ENCODE measurements at regions not wholly inside any gene's neighbourhood (a gene's known extent, or its start where the extent isn't known, plus 50 kb on each side); places are given as distances from the start of the nearest gene placed in this dataset.

DNA sequence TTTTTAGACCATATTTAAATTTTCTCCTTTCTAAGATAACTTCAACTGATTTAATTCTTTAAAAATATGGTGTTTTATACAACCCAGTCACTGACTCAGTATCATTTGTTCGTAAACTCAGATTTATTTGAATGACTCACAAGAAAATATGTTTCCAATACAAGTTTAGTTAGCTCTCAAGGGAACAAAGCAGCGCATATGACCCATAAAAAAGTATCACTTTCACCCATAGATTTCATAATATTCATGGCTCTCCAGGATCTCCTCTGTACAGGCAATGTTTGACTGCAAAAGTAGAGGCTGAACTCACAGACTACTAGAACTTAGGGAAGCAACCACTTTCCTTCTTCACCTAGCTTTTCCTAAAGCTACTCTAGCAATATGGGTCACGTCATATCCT is 405.6 kb upstream of the PCDH9 start:
- DNase-seq: peak; percentile 12

DNA sequence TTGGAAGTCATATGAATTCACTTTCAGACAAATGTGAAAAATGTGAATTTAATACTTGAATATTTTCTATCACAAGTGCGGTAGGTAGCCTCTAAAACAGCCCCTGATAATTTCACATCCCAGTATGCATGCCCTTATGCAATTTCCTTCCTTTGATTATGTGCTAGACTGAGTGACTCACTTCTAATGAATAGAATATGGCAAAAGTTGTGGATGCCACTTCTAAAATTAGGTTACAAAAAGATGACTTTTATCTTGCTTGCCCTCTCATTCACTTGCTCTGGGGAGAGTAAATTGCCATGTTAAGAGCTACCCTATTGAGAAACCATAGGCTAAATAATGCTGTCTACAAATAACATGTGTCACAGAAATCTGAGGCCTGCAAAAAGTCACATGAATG is 402.5 kb upstream of the PCDH9 start:
- DNase-seq: peak; percentile 14

DNA sequence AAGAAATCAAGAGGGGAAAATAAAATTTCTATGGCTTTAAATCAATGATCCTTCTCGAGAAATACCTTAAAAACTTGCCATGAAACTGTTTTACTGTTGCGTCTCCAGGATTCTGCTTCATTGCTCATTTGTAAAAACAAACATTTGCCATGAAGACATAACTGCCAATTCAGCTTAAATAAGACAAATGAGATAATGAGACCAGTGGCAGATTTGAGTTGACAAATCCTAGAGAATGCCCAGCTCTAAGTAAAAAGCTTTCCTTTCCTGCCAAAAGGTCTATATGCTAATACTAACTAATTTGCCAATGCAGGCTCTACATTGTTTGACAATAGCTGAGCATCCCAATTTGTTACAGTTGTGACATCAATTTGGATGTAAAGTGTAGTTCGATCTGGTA is 400.5 kb upstream of the PCDH9 start:
- no peak for DNase-seq

DNA sequence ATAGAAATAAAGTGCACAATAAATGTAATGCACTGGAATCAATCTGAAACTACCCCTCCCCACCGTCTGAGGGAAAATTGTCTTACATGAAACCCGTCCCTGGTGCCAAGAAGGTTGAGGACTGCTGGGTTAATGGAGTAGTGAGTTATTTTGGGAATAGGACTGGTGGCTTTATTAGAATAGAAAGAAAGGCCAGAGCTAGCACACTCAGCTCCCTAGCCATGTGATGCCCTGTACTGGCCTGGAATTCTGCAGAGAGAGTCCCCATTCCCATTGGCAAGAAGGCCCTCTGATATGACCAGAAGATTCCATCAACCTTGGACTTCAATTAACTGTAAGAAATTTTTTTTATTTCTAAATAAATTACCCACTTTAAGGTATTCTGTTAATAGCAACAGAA is 393.5 kb upstream of the PCDH9 start:
- no peak for DNase-seq

DNA sequence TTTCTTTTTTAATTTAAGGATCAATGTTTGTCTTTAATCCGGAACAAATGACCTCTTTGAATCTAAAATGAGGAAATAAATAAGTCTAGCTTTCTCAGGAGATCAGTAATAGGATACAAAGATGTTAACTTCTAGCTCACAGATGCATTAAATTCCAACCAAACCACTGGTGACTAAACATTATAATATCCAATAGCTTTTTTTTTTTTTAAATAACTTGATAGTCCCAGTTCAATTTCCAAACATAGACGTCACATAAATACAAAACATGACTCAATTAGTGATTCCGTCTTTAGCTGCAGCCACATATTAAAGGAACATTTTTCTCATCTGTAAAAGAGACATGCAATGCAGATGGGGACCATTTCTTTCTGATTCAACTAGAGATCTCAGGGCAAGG is 390.5 kb upstream of the PCDH9 start:
- peak; percentile 68 for DNase-seq

DNA sequence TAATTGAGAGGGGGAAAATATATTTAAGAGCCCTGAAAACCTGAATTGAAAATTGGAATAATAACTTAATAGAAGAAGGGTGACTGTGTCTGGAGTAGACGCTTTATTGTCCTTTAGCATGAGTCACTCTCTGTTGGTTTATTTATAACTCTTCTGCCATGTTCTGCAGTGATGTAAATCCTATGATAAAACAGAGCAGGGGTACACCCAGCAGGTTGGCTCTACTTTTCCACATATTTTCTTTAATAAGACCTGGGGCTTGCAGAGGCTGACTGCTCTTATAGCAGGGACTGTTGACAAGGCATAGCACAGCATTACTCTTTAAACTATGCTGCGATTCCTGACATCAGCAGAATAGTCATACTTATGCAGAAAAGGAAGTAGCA is 389.9 kb upstream of the PCDH9 start:
- DNase-seq: peak; percentile 26

DNA sequence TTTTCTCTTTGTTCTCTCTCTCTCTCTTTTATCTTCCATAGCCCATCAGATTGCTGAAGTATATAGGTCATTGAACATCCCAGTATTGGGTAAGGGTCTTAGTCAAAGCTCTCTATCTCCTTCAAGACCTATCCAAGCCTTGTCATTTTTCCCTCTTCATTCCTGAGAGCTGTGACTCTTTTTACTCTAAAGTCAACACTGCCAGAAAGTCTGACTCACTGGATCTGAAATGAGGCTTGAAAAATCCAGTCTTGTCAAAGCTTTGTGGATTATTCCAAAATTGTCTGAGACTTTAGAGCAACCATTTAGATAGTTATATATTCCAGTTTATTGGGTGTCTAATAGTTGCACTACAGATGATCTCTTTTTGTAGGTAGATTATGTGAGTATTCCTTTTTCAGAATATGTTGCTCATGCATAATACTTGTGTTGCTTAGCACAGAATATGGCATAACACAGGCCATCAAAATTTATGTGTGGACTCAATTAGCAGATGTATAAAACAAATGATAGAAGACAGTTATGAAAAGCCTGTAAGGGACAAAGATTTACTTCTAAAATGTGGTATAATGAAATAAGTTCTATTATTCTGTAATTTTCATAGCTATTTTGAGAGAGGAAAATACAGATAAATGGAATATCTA is 389.3 kb upstream of the PCDH9 start:
- peak; percentile 61 for DNase-seq

DNA sequence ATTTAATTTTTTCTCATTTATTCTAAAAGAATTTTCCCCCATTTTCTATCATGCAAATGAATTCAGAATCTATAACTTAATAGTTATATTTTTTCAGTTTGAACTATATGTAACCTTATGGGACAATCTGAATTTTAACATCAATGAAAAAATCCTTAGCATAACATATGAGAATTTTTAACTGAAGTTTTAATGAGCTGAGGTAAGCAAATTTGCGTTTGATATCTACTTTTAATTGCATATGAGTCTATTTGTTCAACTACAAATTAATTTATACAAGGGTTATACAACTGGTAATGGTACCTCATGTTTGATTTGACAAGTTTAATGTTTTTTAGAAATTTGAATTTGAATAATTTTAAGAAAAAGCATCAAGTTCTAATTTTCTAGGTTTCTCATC is 384.4 kb upstream of the PCDH9 start:
- no peak for DNase-seq

DNA sequence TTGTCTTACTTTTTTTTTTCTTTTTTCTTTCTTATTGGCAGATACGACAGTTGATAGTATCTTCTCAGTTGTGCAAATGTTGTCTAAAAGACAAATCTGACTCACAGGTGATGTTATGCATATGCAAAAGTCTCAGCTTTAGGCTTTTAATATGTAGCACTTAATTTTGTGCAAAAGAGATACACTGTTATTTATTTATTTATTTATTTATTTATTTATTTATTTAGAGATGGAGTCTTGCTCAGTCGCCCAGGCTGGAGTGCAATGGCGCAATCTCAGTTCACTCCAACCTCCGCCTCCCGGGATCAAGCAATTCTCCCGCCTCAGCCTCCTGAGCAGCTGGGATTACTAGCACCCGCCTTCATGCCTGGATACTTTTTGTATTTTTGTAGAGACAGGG is 383.9 kb upstream of the PCDH9 start:
- no peak for DNase-seq

DNA sequence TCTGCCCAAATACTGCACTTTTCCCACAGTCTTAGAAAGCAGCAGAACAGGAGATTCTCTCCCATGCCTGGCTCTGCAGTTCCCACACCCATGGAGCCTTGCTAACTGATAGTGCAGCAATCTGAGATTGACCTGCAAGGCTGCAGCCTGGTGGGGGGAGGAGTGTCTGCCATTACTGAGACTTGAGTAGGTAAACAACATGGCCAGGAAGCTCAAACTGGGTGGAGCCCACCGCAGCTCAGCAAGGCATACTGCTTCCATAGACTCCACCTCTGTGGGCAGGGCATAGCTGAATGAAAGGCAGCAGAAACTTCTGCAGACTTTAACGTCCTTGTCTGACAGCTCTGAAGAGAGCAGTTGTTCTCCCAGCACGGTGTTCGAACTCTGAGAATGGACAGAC is 358.5 kb upstream of the PCDH9 start:
- no peak for DNase-seq

DNA sequence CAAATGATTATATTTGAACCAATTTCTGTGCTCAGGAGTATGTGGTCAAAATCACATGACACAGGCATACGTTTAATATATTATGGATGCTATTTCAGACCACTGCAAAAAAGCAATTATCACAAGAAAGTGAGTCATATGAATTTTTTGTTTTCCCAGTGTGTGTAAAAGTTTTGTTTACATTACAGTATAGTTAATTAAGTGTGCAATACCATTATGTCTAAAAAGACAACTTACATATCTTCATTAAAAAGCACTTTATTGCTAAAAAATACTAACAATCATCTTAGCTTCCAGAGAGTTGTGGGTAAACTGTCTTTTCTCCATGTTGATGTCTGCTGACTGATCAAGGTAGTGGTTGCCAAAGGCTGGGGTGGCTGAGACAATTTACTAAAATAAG is 347.2 kb upstream of the PCDH9 start:
- DNase-seq: no peak

DNA sequence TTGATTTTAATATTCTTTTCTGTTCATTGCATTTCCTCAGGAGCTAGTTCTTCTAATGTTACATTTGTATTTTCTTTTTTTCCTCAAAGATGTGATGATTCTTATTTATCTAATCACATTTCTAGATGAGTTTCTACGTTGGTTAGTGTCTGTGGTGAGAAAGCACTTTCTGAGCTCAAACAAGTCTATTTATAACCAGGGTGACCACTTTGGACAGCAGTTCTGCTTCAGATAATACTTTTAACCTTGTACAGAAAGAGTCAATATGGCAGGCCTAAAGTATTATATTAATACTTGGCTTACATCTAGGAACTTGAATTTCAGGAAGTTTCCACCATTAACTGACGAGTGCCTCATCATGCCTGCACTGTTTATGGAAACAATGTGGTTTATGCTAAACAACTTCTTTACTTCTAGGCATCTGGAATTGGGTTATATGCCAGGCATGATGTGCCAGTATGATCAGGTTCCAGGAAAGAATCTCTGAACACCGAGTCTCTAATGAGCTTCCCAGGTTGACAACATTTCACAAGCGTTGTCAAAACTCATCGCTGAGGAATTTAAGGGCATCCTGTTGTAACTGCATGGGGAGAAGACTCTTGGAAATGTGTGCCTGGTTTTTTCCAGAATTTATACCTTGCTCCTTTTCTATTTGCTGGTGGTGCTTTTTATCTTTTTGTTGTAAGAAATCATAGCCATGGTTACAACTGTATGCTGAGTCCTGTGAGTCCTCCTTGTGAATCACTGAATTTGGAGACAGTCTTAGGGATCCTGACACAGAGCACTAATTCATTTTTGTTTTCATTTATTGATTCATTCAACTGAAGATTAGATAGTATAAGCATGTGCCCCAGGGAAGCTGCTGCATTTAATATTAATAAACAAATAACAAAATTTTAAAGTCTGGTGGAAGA is 344.4 kb upstream of the PCDH9 start:
- peak; percentile 31 for DNase-seq

DNA sequence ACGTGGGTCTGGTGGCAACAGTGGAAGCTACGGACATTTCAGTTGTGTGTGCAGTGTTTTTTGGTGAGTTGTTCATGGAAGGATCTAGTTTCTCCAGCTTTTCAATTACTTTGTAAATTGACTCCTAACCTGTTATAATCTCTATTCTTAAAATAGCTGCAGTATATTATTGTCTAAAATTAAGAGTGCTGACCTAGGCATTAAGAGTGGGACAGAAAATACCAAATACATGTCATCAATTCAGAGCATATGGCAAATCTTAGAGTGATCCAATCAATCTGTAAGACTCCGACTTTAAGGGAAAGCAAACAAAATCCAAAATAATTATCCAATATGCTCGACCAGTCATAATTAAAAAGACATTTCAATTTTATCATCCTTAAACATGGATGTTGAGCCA is 338.1 kb upstream of the PCDH9 start:
- no peak for DNase-seq

DNA sequence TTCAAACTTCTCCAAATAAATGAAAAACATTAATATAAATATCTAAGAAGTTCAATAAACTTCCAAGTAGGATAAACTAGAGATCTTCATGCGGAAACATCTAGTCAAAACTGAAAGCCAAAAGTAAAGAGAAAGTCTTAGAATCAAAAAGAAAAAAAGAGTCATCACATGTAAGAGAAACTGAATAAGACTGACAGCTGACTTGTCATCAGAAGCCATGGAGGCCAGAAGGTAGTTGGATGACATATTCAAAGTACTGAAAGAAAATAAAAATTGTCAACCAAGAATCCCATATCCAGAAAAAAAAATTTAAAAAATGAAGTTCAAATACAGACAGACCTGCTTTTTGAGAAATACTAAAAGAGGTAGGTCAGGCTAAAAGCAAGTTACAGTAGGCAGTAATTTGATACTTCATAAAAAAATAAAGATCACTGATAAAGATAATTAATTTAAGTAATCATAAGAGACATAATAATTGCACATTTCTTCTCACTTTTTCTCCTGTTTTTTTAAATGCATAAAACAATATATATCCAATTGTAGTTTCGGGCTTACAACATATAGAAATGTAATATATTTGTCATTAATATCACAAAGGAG is 327.6 kb upstream of the PCDH9 start:
- no peak for DNase-seq

DNA sequence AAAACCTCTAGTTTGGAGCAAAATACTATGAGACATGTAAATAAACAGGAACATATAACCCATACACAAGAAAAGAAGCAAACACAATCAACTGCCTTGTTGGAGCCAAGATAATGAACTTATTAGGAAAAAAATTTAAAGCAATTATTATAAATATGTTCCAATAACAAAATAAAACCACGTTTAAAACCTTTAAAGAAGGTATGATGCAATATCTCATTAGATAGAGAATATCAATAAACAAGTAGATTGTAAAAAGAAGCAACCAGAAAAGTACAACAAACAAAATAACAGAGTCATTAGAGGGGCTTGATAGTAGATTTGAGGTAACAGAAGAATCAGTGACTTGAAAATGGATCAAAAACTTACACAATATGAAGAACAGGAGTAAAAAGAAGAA is 327.0 kb upstream of the PCDH9 start:
- no peak for DNase-seq

DNA sequence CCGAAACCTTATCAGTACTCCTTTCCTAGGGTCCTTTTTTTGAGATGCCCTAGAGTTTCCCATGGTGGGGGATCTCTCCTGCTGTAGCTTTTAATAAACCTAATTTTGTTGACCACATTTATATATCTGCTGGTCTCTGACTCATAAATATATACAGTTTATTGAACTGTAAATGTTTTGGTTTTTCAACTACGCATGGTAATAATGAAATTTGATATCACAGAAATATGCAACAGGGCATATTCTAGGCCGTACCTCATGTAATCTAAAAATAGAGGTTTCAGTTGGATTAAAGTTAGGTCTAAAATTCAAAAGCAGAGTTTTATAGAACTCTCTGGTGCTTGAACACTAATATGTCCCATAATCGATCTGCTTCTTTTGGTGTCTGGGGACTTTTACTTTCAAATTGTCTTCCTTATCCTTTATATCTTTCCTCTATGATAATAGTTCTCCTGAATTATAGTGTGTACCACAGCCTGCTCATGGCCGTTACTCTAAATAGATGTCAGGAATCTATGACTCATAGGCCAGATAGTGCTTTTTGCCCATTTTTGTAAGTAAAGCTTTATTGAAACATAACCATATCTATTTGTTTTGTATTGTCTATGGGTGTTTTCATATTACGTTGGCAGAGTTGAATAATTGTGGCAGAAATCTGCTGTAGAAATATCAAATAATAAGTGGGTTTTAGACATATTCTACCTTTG is 324.8 kb upstream of the PCDH9 start:
- no peak for DNase-seq

DNA sequence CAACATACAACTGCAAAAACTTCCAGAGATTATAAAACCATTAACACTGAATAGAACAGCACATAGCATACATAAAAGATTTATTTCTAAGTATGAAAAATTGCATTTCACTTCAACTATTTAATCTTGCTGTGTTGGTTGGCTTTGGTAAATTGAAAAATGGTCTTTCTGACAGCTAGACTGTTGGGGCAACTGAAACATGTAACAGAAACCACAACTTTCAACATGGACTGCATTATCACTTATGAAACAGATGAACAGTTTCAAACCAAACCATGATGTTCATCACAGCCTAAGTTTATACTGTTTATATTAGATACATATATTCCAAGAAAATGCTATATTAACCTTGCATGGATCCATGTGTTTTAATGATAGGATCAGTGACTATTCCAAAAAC is 324.1 kb upstream of the PCDH9 start:
- peak; percentile 69 for DNase-seq

DNA sequence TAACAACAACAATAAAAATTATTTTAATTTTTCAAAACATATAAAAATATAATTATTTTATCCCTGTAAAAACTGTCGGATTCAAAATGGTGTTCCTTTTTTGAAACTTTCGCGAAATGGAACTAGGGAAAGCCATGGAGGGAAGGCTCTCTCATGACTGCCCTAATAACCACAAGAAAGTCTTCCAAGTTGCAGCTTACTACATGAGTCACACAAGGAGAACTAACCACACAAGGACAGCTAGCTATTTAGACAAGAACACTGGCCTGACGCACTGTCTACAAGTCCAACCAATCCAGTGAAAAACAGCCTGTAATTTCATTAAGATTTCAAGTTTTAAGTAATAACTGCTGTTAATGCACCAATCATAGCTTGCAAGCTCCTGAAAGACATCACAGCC is 319.2 kb upstream of the PCDH9 start:
- peak; percentile 63 for DNase-seq

DNA sequence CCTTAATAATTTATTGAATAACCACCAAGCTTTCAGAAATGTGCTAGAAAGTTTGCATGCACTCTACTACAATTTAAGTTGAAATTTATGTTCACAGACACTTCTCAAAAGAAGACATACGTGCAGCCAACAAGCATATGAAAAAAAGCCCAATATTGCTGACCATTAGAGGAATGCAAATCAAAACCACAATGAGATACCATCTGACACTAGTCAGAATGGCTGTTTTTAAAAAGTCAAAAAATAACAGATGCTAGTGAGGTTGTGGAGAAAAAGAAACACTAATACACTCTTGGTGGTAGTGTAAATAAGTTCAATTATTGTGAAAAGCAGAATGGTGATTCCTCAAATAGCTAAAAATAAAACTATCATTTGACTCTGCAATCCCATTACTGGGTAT is 308.8 kb upstream of the PCDH9 start:
- DNase-seq: peak; percentile 27

DNA sequence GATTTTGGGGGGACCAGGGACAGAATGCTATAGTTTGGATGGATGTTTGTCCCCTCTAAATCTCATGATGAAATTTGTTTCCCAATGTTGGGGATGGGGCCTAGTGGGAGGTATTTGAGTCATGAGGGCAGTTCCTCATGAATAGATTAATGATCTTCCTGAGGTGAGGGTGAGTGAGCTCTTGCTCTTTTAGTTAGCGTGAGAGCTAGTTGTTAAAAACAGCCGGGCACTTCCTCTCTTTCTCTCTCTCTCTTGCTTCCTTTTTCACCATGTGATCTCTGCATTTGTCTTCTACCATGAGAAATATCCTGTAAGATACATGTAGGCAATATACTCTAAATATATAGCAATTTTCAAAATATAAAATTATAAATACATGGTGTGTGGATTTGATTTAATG is 290.8 kb upstream of the PCDH9 start:
- DNase-seq: no peak

DNA sequence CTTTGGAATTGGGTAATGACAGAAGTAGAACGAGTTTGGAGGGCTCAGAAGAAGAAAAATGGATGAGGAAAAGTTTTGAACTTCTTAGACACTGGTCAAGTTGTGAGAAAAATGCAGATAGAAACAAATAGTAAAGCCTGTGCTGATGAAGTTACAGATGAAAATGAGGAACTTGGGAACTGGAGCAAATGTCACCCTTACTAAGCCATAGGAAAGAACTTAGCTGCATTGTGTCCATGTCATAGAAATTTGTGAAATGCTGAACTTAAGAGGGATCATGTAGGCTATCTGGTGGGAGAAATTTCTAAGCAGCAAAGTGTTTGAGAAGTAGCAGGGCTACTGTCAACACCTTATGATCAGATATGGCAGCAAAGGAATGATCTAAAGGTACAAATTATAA is 289.2 kb upstream of the PCDH9 start:
- no peak for DNase-seq

DNA sequence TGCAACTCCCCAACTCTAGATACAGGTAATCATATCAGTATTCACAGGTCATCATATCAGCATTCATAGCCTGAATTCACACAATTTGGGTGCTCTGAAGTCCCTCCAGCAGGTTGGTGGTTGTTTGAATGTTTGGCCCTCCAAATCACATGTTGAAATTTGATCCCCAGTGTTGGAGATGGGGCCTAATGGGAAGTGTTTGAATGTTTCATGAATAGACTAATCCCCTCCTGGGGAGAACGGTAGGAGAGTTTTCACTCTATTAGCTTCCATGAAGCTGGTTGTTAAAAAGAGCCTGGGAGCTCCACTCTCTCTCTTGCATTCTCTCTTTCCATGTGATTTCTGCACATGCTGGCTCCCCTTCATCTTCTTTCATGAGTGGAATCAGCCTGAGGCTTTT is 288.6 kb upstream of the PCDH9 start:
- DNase-seq: no peak

DNA sequence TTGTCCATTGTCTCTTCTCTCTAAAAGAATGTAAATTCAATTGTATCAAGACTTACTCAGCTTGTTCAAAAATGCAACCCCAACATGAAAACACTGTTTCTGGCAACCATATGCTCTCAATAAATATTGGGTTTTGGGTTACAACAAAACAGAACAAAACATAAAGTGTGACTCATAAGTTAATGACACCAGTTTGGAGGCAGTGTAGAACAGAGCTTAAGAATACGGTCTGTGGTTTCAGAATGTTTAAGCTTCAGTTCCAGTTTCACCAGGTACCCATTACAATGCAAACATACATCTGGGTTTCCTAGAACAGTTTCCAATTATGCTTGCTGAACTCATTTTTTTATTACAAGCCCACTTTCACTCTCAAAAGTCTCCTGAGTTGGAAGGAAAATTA is 285.8 kb upstream of the PCDH9 start:
- peak; percentile 73 for DNase-seq

Measured in fibroblast of skin of abdomen (primary cell).